HEK293 (cell line): ENCODE measurements at regions not wholly inside any gene's neighbourhood (a gene's known extent, or its start where the extent isn't known, plus 50 kb on each side); places are given as distances from the start of the nearest gene placed in this dataset.

ENCODE experiments used
- ZEB2 ChIP-seq: fragments of 450-650 bp; formaldehyde crosslinking; IDR thresholded peaks from 2 replicates; pipeline ENCODE4 v1.5.1; 2016; ENCODE audit warnings: missing biosample characterization, missing genetic modification characterization
- ZNF24 ChIP-seq: fragments of 450-650 bp; formaldehyde crosslinking; IDR thresholded peaks from 2 replicates; pipeline ENCODE4 v1.5.1; 2016; ENCODE audit warnings: missing biosample characterization, missing genetic modification characterization
- ZNF274 ChIP-seq, 2 experiments: fragments of 200-500 bp in 1 of 2; fragments of 450-650 bp in 1 of 2; sonication (Bioruptor generic) in 1 of 2; formaldehyde crosslinking in 1 of 2; IDR thresholded peaks; 2 replicates each; pipeline versions ENCODE4 v1.5.1 to v1.6.1; 2014 to 2016; ENCODE audit warnings: borderline replicate concordance in 1 of 2, inconsistent platforms in 1 of 2, low read length in 1 of 2, missing biosample characterization in 1 of 2, missing genetic modification characterization in 1 of 2
- TF ChIP-seq, protein P1 (sequence below): fragments of 450-650 bp; formaldehyde crosslinking; IDR thresholded peaks from 2 replicates; pipeline ENCODE4 v1.5.1; 2016; ENCODE audit warnings: missing biosample characterization, missing genetic modification characterization

DNA sequence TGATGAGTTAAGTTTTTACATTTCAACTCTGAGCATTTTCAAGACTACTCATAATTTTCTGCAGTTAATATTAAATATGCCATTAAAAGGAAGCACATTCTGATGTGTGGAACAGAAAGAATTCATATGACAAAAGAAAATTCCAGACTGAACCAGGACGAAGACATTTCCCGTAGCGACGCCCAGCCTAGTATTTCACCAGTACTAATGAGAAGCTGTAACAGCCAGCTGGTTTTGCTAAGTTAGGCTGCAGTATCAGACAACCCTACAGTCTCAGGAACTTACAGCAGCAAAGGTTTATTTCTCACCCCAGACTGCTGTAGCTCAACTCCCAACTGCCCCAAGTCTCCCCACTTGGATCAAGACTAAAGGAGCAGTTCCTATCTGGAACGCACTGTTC is 91.6 kb downstream of the TMEM174 start:
- TF ChIP-seq ZNF274 (IDR thresholded peaks at IDR 0.05; ENCODE audit: low read length): no peak
- TF ChIP-seq ZNF274 (tag by site-specific recombination; IDR thresholded peaks at IDR 0.05; ENCODE audit: borderline replicate concordance): no peak
- TF ChIP-seq ZEB2 (tag by site-specific recombination): no peak
- TF ChIP-seq, protein P1, sequence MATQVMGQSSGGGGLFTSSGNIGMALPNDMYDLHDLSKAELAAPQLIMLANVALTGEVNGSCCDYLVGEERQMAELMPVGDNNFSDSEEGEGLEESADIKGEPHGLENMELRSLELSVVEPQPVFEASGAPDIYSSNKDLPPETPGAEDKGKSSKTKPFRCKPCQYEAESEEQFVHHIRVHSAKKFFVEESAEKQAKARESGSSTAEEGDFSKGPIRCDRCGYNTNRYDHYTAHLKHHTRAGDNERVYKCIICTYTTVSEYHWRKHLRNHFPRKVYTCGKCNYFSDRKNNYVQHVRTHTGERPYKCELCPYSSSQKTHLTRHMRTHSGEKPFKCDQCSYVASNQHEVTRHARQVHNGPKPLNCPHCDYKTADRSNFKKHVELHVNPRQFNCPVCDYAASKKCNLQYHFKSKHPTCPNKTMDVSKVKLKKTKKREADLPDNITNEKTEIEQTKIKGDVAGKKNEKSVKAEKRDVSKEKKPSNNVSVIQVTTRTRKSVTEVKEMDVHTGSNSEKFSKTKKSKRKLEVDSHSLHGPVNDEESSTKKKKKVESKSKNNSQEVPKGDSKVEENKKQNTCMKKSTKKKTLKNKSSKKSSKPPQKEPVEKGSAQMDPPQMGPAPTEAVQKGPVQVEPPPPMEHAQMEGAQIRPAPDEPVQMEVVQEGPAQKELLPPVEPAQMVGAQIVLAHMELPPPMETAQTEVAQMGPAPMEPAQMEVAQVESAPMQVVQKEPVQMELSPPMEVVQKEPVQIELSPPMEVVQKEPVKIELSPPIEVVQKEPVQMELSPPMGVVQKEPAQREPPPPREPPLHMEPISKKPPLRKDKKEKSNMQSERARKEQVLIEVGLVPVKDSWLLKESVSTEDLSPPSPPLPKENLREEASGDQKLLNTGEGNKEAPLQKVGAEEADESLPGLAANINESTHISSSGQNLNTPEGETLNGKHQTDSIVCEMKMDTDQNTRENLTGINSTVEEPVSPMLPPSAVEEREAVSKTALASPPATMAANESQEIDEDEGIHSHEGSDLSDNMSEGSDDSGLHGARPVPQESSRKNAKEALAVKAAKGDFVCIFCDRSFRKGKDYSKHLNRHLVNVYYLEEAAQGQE (tag by site-specific recombination): no peak
- TF ChIP-seq ZNF24: no peak
